HCT116 (cell line): ENCODE measurements at regions not wholly inside any gene's neighbourhood (a gene's known extent, or its start where the extent isn't known, plus 50 kb on each side); places are given as distances from the start of the nearest gene placed in this dataset.

Experiments
- ATAC-seq: fragments of 200-7000 bp; cut with Tn5 transposase; 2 replicates; pipeline ENCODE4 v1.9.1; 2020; ENCODE audit warnings: mild to moderate bottlenecking, moderate library complexity
- BruUV-seq: library from RNA; stranded (reverse); fragments of 400-500 nt; replicated peaks from 2 replicates; lab custom pipeline; 2021; lab: Mats Ljungman, UMichigan
- CTCF ChIA-PET: fragments of 300-600 bp; sonication (Branson Sonifier 250); formaldehyde crosslinking; loops from one replicate; lab custom pipeline; 2021; ENCODE audit warnings: antibody characterized with exemption; lab: Charles Lee
- POLR2A ChIA-PET: fragments of 300-600, 350-600 bp; sonication (Branson Sonifier 250); formaldehyde crosslinking; loops from one replicate; lab custom pipeline; 2021; ENCODE audit warnings: antibody characterized with exemption; lab: Charles Lee
- RAD21 ChIA-PET, 2 experiments: fragments of 300-600 bp; sonication (Branson Sonifier 250); formaldehyde crosslinking; loops; one replicate each; lab custom pipeline; 2023; ENCODE audit warnings: low total read pairs in 2 of 2; ENCODE audit not compliant: uncharacterized antibody in 2 of 2, unreplicated experiment in 2 of 2, low non-redundant PET in 1 of 2; lab: Charles Lee
- DNase-seq: peaks from one replicate; pipeline ENCODE4 v3.0.0-alpha.2; 2010; ENCODE audit warnings: low read depth, low spot score
- H2AFZ ChIP-seq: fragments of 200-600 bp; shearing (Covaris generic), sonication (generic); 2 replicates; pipeline ENCODE4 v1.6.1; 2017; ENCODE audit warnings: low read depth, mixed run types, mixed read lengths, antibody characterized with exemption, low read length; ENCODE audit not compliant: poor library complexity, severe bottlenecking
- H3K27ac ChIP-seq: 2 replicates; pipeline ENCODE4 v1.5.1; 2012; ENCODE audit warnings: low read depth, low read length
- H3K27me3 ChIP-seq: fragments of 200-600 bp; sonication (generic); 2 replicates; pipeline ENCODE4 v1.6.1; 2016; ENCODE audit warnings: mixed run types, low read length, mixed read lengths; ENCODE audit not compliant: insufficient read depth
- H3K36me3 ChIP-seq, 2 experiments: fragments of 200-500 bp in 1 of 2; fragments of 200-600 bp in 1 of 2; sonication (Bioruptor generic) in 1 of 2; sonication (generic) in 1 of 2; 2 replicates each; pipeline versions ENCODE4 v1.5.1 to v1.6.1; 2014 to 2016; ENCODE audit warnings: low read length in 2 of 2, inconsistent platforms in 1 of 2, mixed read lengths in 1 of 2, mixed run types in 1 of 2; ENCODE audit not compliant: insufficient read depth in 2 of 2, control insufficient read depth in 1 of 2
- H3K4me1 ChIP-seq, 2 experiments: fragments of 200-600 bp in 1 of 2; sonication (generic) in 1 of 2; 2 replicates each; pipeline versions ENCODE4 v1.5.1 to v1.6.1; 2012 to 2017; ENCODE audit warnings: low read length in 2 of 2, inconsistent platforms in 1 of 2, mild to moderate bottlenecking in 1 of 2, mixed read lengths in 1 of 2, mixed run types in 1 of 2, moderate library complexity in 1 of 2; ENCODE audit not compliant: insufficient read depth in 2 of 2, control insufficient read depth in 1 of 2
- H3K4me2 ChIP-seq: fragments of 200-600 bp; sonication (generic); 2 replicates; pipeline ENCODE4 v1.6.1; 2017; ENCODE audit warnings: mixed run types, low read length, mixed read lengths
- H3K4me3 ChIP-seq, 2 experiments: fragments of 200-600 bp in 1 of 2; sonication (generic) in 1 of 2; replicated peaks in 1 of 2; 2 replicates each; pipeline ENCODE4 v1.5.1; 2011 to 2016; ENCODE audit warnings: low read length in 2 of 2, control low read depth in 1 of 2, low read depth in 1 of 2, mild to moderate bottlenecking in 1 of 2, mixed read lengths in 1 of 2, mixed run types in 1 of 2
- H3K79me2 ChIP-seq: fragments of 200-600 bp; sonication (generic); 2 replicates; pipeline ENCODE4 v1.6.1; 2017; ENCODE audit warnings: mild to moderate bottlenecking, mixed run types, low read length, moderate library complexity, mixed read lengths; ENCODE audit not compliant: insufficient read depth
- H3K9ac ChIP-seq: fragments of 200-600 bp; sonication (generic); 2 replicates; pipeline ENCODE4 v1.6.1; 2016; ENCODE audit warnings: low read length, mixed read lengths
- H3K9me2 ChIP-seq: fragments of 200-600 bp; sonication (generic), shearing (Covaris generic); 2 replicates; pipeline ENCODE4 v1.6.1; 2017; ENCODE audit warnings: mixed run types, mild to moderate bottlenecking, moderate library complexity; ENCODE audit not compliant: insufficient read depth
- H3K9me3 ChIP-seq, 2 experiments: fragments of 200-500 bp in 1 of 2; fragments of 200-600 bp in 1 of 2; sonication (Bioruptor generic) in 1 of 2; sonication (generic) in 1 of 2; 2 replicates each; pipeline ENCODE4 v1.6.1; 2014 to 2017; ENCODE audit warnings: low read length in 2 of 2, mixed read lengths in 2 of 2, inconsistent platforms in 1 of 2, low read depth in 1 of 2, mild to moderate bottlenecking in 1 of 2, mixed run types in 1 of 2, moderate library complexity in 1 of 2; ENCODE audit not compliant: control insufficient read depth in 1 of 2, insufficient read depth in 1 of 2
- H4K20me1 ChIP-seq: fragments of 200-600 bp; sonication (generic), shearing (Covaris generic); 2 replicates; pipeline ENCODE4 v1.6.1; 2017; ENCODE audit warnings: mixed run types, mild to moderate bottlenecking, moderate library complexity; ENCODE audit not compliant: insufficient read depth
- FOSL1 ChIP-seq: IDR thresholded peaks from 2 replicates; pipeline ENCODE4 v1.6.1; 2012; ENCODE audit warnings: low read depth
- MAX ChIP-seq: IDR thresholded peaks from 2 replicates; pipeline ENCODE4 v1.6.1; 2012
- POLR2AphosphoS5 ChIP-seq: IDR thresholded peaks from 2 replicates; pipeline ENCODE4 v1.6.1; 2011; ENCODE audit warnings: mild to moderate bottlenecking, low read depth, low read length, moderate library complexity
- RAD21 ChIP-seq: IDR thresholded peaks from 2 replicates; pipeline ENCODE4 v1.6.1; 2012; ENCODE audit warnings: low read depth, mild to moderate bottlenecking
- REST ChIP-seq: IDR thresholded peaks from 2 replicates; pipeline ENCODE4 v1.6.1; 2012; ENCODE audit warnings: low read depth
- SP1 ChIP-seq: IDR thresholded peaks from 2 replicates; pipeline ENCODE4 v1.6.1; 2012; ENCODE audit warnings: low read depth
- SRF ChIP-seq: IDR thresholded peaks from 2 replicates; pipeline ENCODE4 v1.6.1; 2012; ENCODE audit warnings: low read depth
- ZNF274 ChIP-seq: fragments of 200-500 bp; sonication (Bioruptor generic); IDR thresholded peaks from 2 replicates; pipeline ENCODE4 v1.6.1; 2014; ENCODE audit warnings: mild to moderate bottlenecking, low read depth, low read length, inconsistent platforms
- intact Hi-C: fragments of 100-400 bp; cut with micrococcal nuclease; formaldehyde crosslinking; loops from 2 replicates; pipeline ENCODE4 v1.10.0; 2022

GRCh38 chr6:166796610-166797009 lies 159.7 kb downstream of the RNASET2 start:
- ATAC-seq (no peak), DNase-seq (no peak)
- Histone ChIP-seq H3K79me2 (no peaks in the 10 kb centered on the region), H3K4me3 (no peak overlapping the region), H3K36me3 (no peaks in the 10 kb centered on the region), H4K20me1 (no peaks in the 10 kb centered on the region), H3K4me2 (no peak overlapping the region), H2AFZ (no peak overlapping the region), H3K4me1 (no peaks in the 10 kb centered on the region), H3K27ac (no peak overlapping the region), H3K9me3 (no peaks in the 10 kb centered on the region), H3K9ac (no peak overlapping the region), H3K9me2 (no peaks in the 10 kb centered on the region), H3K27me3 (no peaks in the 10 kb centered on the region)
- ChIA-PET POLR2A (no interaction called here), RAD21 (no interaction called here), CTCF (no interaction called here)
- no peak for TF ChIP-seq RAD21
- no peak for TF ChIP-seq ZNF274
- no peak for TF ChIP-seq POLR2AphosphoS5
- TF ChIP-seq REST: no peak
- no peak for TF ChIP-seq SRF
- TF ChIP-seq FOSL1: no peak
- no peak for TF ChIP-seq SP1
- TF ChIP-seq MAX: no peak
- no TSS peak for BruUV-seq
- intact Hi-C loops: no loop called here
